Embryonic facial prominence (tissue), 1 donor: ENCODE measurements at regions not wholly inside any gene's neighbourhood (a gene's known extent, or its start where the extent isn't known, plus 50 kb on each side); places are given as distances from the start of the nearest gene placed in this dataset.

Experiments
- DNase-seq: peaks from one replicate; pipeline ENCODE4 v3.0.0-alpha.2; 2016; ENCODE audit errors: extremely low spot score

GRCh38 chr10:43746906-43747305 is 98.2 kb upstream of the ZNF32 start:
- no peak for DNase-seq

- DNase-seq: peak; percentile 13
Observed at GRCh38 chr10:43739161-43739560, 90.5 kb upstream of the ZNF32 start.

GRCh38 chr10:43737003-43737402 is 88.3 kb upstream of the ZNF32 start:
- no peak for DNase-seq

- DNase-seq: no peak
Observed at GRCh38 chr10:43735907-43736306, 87.2 kb upstream of the ZNF32 start.

- DNase-seq: no peak
Observed at GRCh38 chr10:43734716-43735115, 86.0 kb upstream of the ZNF32 start.

- DNase-seq: no peak
Observed at GRCh38 chr10:43731486-43731885, 82.8 kb upstream of the ZNF32 start.

GRCh38 chr10:43728425-43728824 is 79.7 kb upstream of the ZNF32 start:
- DNase-seq: no peak

- DNase-seq: no peak
Observed at GRCh38 chr10:43727935-43728334, 79.3 kb upstream of the ZNF32 start.

GRCh38 chr10:43715334-43715733 is 66.7 kb upstream of the ZNF32 start:
- DNase-seq: no peak

GRCh38 chr10:43712821-43713584 is 64.3 kb upstream of the ZNF32 start:
- DNase-seq: no peak

- no peak for DNase-seq
Observed at GRCh38 chr10:43710772-43711471, 62.2 kb upstream of the ZNF32 start.

- no peak for DNase-seq
Observed at GRCh38 chr10:43708262-43708661, 59.6 kb upstream of the ZNF32 start.

- no peak for DNase-seq
Observed at GRCh38 chr10:43707770-43708169, 59.1 kb upstream of the ZNF32 start.

- DNase-seq: no peak
Observed at GRCh38 chr10:43706166-43706565, 57.5 kb upstream of the ZNF32 start.

- DNase-seq: no peak
Observed at GRCh38 chr10:43703286-43703685, 54.6 kb upstream of the ZNF32 start.

GRCh38 chr10:43702936-43703281 is 54.2 kb upstream of the ZNF32 start:
- no peak for DNase-seq

GRCh38 chr10:43702213-43702935 is 53.7 kb upstream of the ZNF32 start:
- no peak for DNase-seq

- no peak for DNase-seq
Observed at GRCh38 chr10:43701295-43701694, 52.6 kb upstream of the ZNF32 start.

GRCh38 chr10:43700306-43700705 is 51.6 kb upstream of the ZNF32 start:
- no peak for DNase-seq

GRCh38 chr10:43699516-43699915 is 50.8 kb upstream of the ZNF32 start:
- DNase-seq: no peak
